Endothelial cell of umbilical vein (primary cell): ENCODE measurements at regions not wholly inside any gene's neighbourhood (a gene's known extent, or its start where the extent isn't known, plus 50 kb on each side); places are given as distances from the start of the nearest gene placed in this dataset.
A peak's percentile ranks its signal among the peaks of the same experiment; 100 is the strongest.

Experiments
- BruUV-seq: library from RNA; stranded (reverse); fragments of 400-500 nt; replicated peaks from 2 replicates; lab custom pipeline; 2021; lab: Mats Ljungman, UMichigan
- CTCF ChIA-PET: fragments of 300-600, 350-600 bp; sonication (Branson Sonifier 250); formaldehyde crosslinking; loops from one replicate; lab custom pipeline; 2021; ENCODE audit warnings: antibody characterized with exemption, inconsistent platforms; lab: Charles Lee
- POLR2A ChIA-PET: fragments of 300-600, 350-600 bp; sonication (Branson Sonifier 250); formaldehyde crosslinking; loops from one replicate; lab custom pipeline; 2021; ENCODE audit warnings: antibody characterized with exemption, inconsistent platforms; lab: Charles Lee
- DNase-seq: peaks from one replicate; pipeline ENCODE4 v3.0.0-alpha.2; 2011; ENCODE audit warnings: low read depth, low spot score
- FAIRE-seq: peaks from 2 replicates; lab custom pipeline; 2011; peaks lifted over from hg19 to GRCh38; lab: Jason Lieb, UNC
- H2AFZ ChIP-seq: 2 replicates; pipeline ENCODE4 v1.6.0; 2012; ENCODE audit warnings: low read depth, low read length, control low read depth, inconsistent platforms
- H3K27ac ChIP-seq: 2 replicates; pipeline ENCODE4 v1.5.1; 2011; ENCODE audit warnings: low read depth, mild to moderate bottlenecking, control low read depth, low read length, moderate library complexity; ENCODE audit not compliant: insufficient read depth
- H3K27me3 ChIP-seq, 2 experiments: 2 replicates each; pipeline versions ENCODE4 v1.6.0 to v1.6.1; 2011; ENCODE audit warnings: low read length in 2 of 2, mixed read lengths in 1 of 2; ENCODE audit not compliant: control insufficient read depth in 2 of 2, insufficient read depth in 2 of 2
- H3K36me3 ChIP-seq, 2 experiments: 2 replicates in 1 of 2; 3 replicates in 1 of 2; pipeline ENCODE4 v1.5.1; 2011; ENCODE audit warnings: low read length in 2 of 2, mild to moderate bottlenecking in 1 of 2, moderate library complexity in 1 of 2; ENCODE audit not compliant: control insufficient read depth in 2 of 2, insufficient read depth in 2 of 2; ENCODE audit errors: extremely low read depth in 1 of 2
- H3K4me1 ChIP-seq: 3 replicates; pipeline ENCODE4 v1.5.1; 2011; ENCODE audit warnings: mild to moderate bottlenecking, low read length; ENCODE audit not compliant: control insufficient read depth, insufficient read depth; ENCODE audit errors: extremely low read depth
- H3K4me2 ChIP-seq: 2 replicates; pipeline ENCODE4 v1.6.1; 2011; ENCODE audit warnings: low read length, control low read depth, mixed read lengths; ENCODE audit not compliant: insufficient read depth
- H3K4me3 ChIP-seq, 3 experiments: fragments of 200-600 bp in 1 of 3; sonication (generic), shearing (Covaris generic) in 1 of 3; replicated peaks in 1 of 3; 2 replicates each; pipeline ENCODE4 v1.5.1; 2011 to 2016; ENCODE audit warnings: control low read depth in 3 of 3, low read length in 3 of 3, mild to moderate bottlenecking in 2 of 3, inconsistent platforms in 1 of 3, low read depth in 1 of 3, moderate library complexity in 1 of 3; ENCODE audit not compliant: insufficient read depth in 1 of 3
- H3K79me2 ChIP-seq: 2 replicates; pipeline ENCODE4 v1.6.0; 2012; ENCODE audit warnings: low read length, inconsistent platforms; ENCODE audit not compliant: control insufficient read depth, insufficient read depth
- H3K9ac ChIP-seq: replicated peaks from 2 replicates; pipeline ENCODE3; 2011; ENCODE audit warnings: low read length, control low read depth; ENCODE audit not compliant: insufficient read depth; ENCODE audit errors: extremely low read depth
- H3K9me1 ChIP-seq: replicated peaks from 3 replicates; pipeline ENCODE4 v1.6.0; 2011; ENCODE audit warnings: mild to moderate bottlenecking, low read length; ENCODE audit not compliant: control insufficient read depth, insufficient read depth; ENCODE audit errors: extremely low read depth
- H3K9me3 ChIP-seq: replicated peaks from 2 replicates; pipeline ENCODE4 v1.5.1; 2012; ENCODE audit warnings: low read length, inconsistent platforms; ENCODE audit not compliant: control insufficient read depth, insufficient read depth
- H4K20me1 ChIP-seq: replicated peaks from 2 replicates; pipeline ENCODE3; 2011; ENCODE audit warnings: mild to moderate bottlenecking, low read length; ENCODE audit not compliant: control insufficient read depth, insufficient read depth; ENCODE audit errors: extremely low read depth
- CTCF ChIP-seq, 2 donors: IDR thresholded peaks; 1 replicate in 1 of 2; 2 replicates in 1 of 2; pipeline ENCODE4 v1.5.1; 2011; ENCODE audit warnings: low read length in 2 of 2, mild to moderate bottlenecking in 2 of 2, moderate library complexity in 2 of 2, control low read depth in 1 of 2, inconsistent platforms in 1 of 2, low read depth in 1 of 2; ENCODE audit not compliant: insufficient read depth in 1 of 2; ENCODE audit errors: extremely low read depth in 1 of 2
- EZH2 ChIP-seq: IDR thresholded peaks from 2 replicates; pipeline ENCODE4 v1.6.1; 2012; ENCODE audit warnings: borderline replicate concordance, low read depth, mild to moderate bottlenecking, moderate library complexity, low read length, inconsistent platforms; ENCODE audit not compliant: severe bottlenecking
- FOS ChIP-seq: IDR thresholded peaks from 2 replicates; pipeline ENCODE4 v1.6.1; 2011; ENCODE audit warnings: mild to moderate bottlenecking, low read length, moderate library complexity, borderline replicate concordance; ENCODE audit not compliant: insufficient read depth
- GATA2 ChIP-seq: IDR thresholded peaks from 2 replicates; pipeline ENCODE4 v1.7.0; 2011; ENCODE audit warnings: low read depth, mild to moderate bottlenecking, moderate library complexity, mixed read lengths, low read length; ENCODE audit not compliant: insufficient read length, insufficient read depth
- JUN ChIP-seq: IDR thresholded peaks from 2 replicates; pipeline ENCODE4 v1.6.1; 2011; ENCODE audit warnings: borderline replicate concordance, low read depth; ENCODE audit not compliant: insufficient read length, insufficient read depth
- MAX ChIP-seq: IDR thresholded peaks from 2 replicates; pipeline ENCODE4 v1.6.1; 2011; ENCODE audit not compliant: insufficient read depth, insufficient read length
- MYC ChIP-seq: IDR thresholded peaks from one replicate; pipeline ENCODE4 v1.6.1; 2011; ENCODE audit warnings: mild to moderate bottlenecking, low read depth, low read length
- POLR2A ChIP-seq: IDR thresholded peaks from 2 replicates; pipeline ENCODE4 v1.6.1; 2012; ENCODE audit warnings: low read depth, mild to moderate bottlenecking, control low read depth, low read length
- POLR2AphosphoS5 ChIP-seq: IDR thresholded peaks from 2 replicates; pipeline ENCODE4 v1.6.1; 2012; ENCODE audit warnings: low read depth, mild to moderate bottlenecking, control low read depth, low read length, moderate library complexity; ENCODE audit not compliant: insufficient read depth
- dilution Hi-C: fragments of 300-500 bp; cut with MboI; formaldehyde crosslinking; loops from one replicate; pipeline ENCODE4 v1.15.0; 2019; ENCODE audit warnings: low sequenced_read_pairs; ENCODE audit not compliant: extremely low pct_ligation_motif_present
- intact Hi-C: fragments of 100-400 bp; cut with micrococcal nuclease; formaldehyde crosslinking; loops from one replicate; pipeline ENCODE4 v1.10.0; 2022

DNA sequence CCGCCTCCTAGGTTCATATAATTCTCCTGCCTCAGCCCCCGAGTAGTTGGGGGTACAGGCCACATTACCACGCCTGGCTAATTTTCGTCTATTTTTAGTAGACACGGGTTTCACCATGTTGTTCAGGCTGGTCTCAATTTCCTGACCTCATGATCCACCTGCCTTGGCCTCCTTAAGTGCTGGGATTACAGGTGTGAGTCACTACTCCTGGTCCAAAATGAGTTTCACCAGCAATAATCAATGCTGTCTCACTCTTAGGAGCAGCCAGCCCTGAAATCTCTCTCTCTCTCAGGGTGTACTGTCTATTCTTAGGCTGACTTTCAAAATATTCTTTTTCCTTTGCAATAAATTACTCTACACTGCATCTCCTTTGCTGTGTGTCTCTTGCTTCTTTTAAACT lies 177.5 kb upstream of the HSFY2 start:
- ChIA-PET POLR2A (no interaction called here), CTCF (no interaction called here)
- no peaks in the 10 kb centered on the region for H3K79me2 ChIP-seq
- H3K9me3 ChIP-seq = no peaks in the 10 kb centered on the region
- DNase-seq (no peak), FAIRE-seq (peak; percentile 18)
- TF ChIP-seq FOS = no peak
- no peak for TF ChIP-seq EZH2
- no peak for TF ChIP-seq CTCF (IDR thresholded peaks at IDR 0.05; ENCODE audit: extremely low read depth in 1 of 2, insufficient read depth in 1 of 2, low read depth in 1 of 2, low read length in 2 of 2)
- TF ChIP-seq JUN = no peak
- TF ChIP-seq MYC = no peak
- TF ChIP-seq GATA2 = no peak
- TF ChIP-seq POLR2A = no peak
- no peak for TF ChIP-seq POLR2AphosphoS5
- TF ChIP-seq MAX = no peak
- no peak overlapping the region for H3K4me3 ChIP-seq
- H4K20me1 ChIP-seq = no peaks in the 10 kb centered on the region
- intact Hi-C loops (no loop called here), dilution Hi-C loops (no loop called here)
- no peaks in the 10 kb centered on the region for H3K27me3 ChIP-seq
- no peaks in the 10 kb centered on the region for H3K9me1 ChIP-seq
- H3K27ac ChIP-seq = no peak overlapping the region
- no peak overlapping the region for H3K4me2 ChIP-seq
- no peaks in the 10 kb centered on the region for H3K4me1 ChIP-seq
- H2AFZ ChIP-seq = no peak overlapping the region
- BruUV-seq = no TSS peak
- H3K9ac ChIP-seq = no peak overlapping the region
- no peaks in the 10 kb centered on the region for H3K36me3 ChIP-seq
